Nephron progenitor cell (in vitro differentiated cells): ENCODE measurements at regions not wholly inside any gene's neighbourhood (a gene's known extent, or its start where the extent isn't known, plus 50 kb on each side); places are given as distances from the start of the nearest gene placed in this dataset.

Experiments
- DNase-seq: peaks from one replicate; pipeline ENCODE4 v3.0.0; 2021
- H3K27ac Mint-ChIP-seq: 2 replicates; pipeline ENCODE4 v1.8.0; 2021; ENCODE audit warnings: mild to moderate bottlenecking, moderate library complexity, mixed read lengths
- H3K27me3 Mint-ChIP-seq: 2 replicates; pipeline ENCODE4 v1.8.0; 2021; ENCODE audit warnings: mild to moderate bottlenecking, low read depth, mixed read lengths; ENCODE audit not compliant: poor library complexity
- H3K36me3 Mint-ChIP-seq: 2 replicates; pipeline ENCODE4 v1.8.0; 2021; ENCODE audit warnings: low read depth, mixed read lengths
- H3K4me1 Mint-ChIP-seq: 2 replicates; pipeline ENCODE4 v1.8.0; 2021; ENCODE audit warnings: mixed read lengths
- H3K4me3 Mint-ChIP-seq: 2 replicates; pipeline ENCODE4 v1.8.0; 2021; ENCODE audit warnings: mild to moderate bottlenecking, moderate library complexity, mixed read lengths
- H3K9me3 Mint-ChIP-seq: 2 replicates; pipeline ENCODE4 v1.8.0; 2021; ENCODE audit warnings: mild to moderate bottlenecking, moderate library complexity, mixed read lengths
- CTCF ChIP-seq: fragments of 200-600 bp; sonication (generic); IDR thresholded peaks from 2 replicates; pipeline ENCODE4 v1.5.0; 2021; ENCODE audit warnings: antibody characterized with exemption

DNA sequence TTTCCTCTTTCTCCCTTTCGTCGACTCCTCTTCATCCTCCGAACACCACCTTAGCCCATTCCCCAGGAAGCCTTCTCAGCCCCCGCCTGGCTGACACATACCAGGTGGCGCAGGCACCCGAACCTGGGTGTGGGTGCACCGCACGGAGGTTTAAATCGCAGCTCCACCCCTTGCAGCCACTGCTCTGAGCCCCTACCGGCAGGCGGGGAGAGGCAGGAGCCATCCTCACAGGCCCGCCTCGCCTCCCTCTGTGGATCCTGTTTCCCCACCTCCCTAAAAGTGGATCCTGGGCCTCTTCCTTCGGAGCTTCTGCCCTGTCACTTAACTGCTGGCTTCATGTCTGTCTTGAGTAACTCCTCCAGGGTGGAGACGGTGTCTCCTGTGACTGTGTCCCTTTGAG, 110.7 kb downstream of the OLFM1 start:
- H3K9me3 Mint-ChIP-seq, result peaks cover 17% of the 10 kb centered on the region
- H3K36me3 Mint-ChIP-seq, result no peaks in the 10 kb centered on the region
- no peak for TF ChIP-seq CTCF
- H3K4me1 Mint-ChIP-seq, result peaks cover 21% of the 10 kb centered on the region
- H3K27ac Mint-ChIP-seq, result peak overlapping the region; percentile 26
- DNase-seq, result no peak
- H3K4me3 Mint-ChIP-seq, result no peak overlapping the region
- H3K27me3 Mint-ChIP-seq, result peaks cover 71% of the 10 kb centered on the region

- H3K27me3 Mint-ChIP-seq, result peaks cover 68% of the 10 kb centered on the region
- H3K4me3 Mint-ChIP-seq, result no peak overlapping the region
- DNase-seq, result peak; percentile 46
- peaks cover 17% of the 10 kb centered on the region for H3K9me3 Mint-ChIP-seq
- H3K27ac Mint-ChIP-seq, result peak overlapping the region; percentile 26
- no peak for TF ChIP-seq CTCF
- H3K4me1 Mint-ChIP-seq, result peaks cover 21% of the 10 kb centered on the region
- no peaks in the 10 kb centered on the region for H3K36me3 Mint-ChIP-seq
Measured at GRCh38 chr9:135198586-135199285, 111.3 kb downstream of the OLFM1 start.

GRCh38 chr9:135199489-135199888, 112.0 kb downstream of the OLFM1 start:
- no peak for TF ChIP-seq CTCF
- no peak overlapping the region for H3K4me3 Mint-ChIP-seq
- H3K9me3 Mint-ChIP-seq, result peaks cover 17% of the 10 kb centered on the region
- H3K27ac Mint-ChIP-seq, result no peak overlapping the region
- DNase-seq, result no peak
- H3K27me3 Mint-ChIP-seq, result peaks cover 62% of the 10 kb centered on the region
- H3K4me1 Mint-ChIP-seq, result peaks cover 21% of the 10 kb centered on the region
- no peaks in the 10 kb centered on the region for H3K36me3 Mint-ChIP-seq

- peaks cover 46% of the 10 kb centered on the region for H3K27me3 Mint-ChIP-seq
- peaks cover 17% of the 10 kb centered on the region for H3K9me3 Mint-ChIP-seq
- H3K27ac Mint-ChIP-seq, result no peak overlapping the region
Measured at GRCh38 chr9:135201711-135202110, 114.2 kb downstream of the OLFM1 start.

DNA sequence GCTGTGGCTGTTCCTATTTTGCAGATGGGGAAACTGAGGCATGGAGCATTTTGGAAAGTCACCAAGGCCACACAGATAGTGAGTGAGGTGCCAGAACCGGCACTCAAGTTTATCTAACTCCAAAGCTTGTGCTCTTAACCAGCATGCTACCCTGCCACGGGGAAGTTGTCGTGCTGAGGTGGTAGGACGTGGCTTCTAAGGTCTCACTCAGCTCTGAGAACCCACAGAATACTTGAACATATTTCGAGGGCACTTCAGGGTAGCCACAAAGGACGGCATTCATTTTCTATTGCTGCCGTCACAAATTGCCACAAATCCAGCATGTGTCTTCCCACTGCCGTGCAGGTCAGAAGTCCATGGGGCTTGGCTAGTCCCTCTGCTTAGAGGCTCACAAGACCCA, 116.7 kb downstream of the OLFM1 start:
- Mint-ChIP-seq H3K9me3 (peaks cover 17% of the 10 kb centered on the region), H3K36me3 (no peaks in the 10 kb centered on the region), H3K27me3 (peaks cover 29% of the 10 kb centered on the region), H3K4me1 (peaks cover 14% of the 10 kb centered on the region), H3K27ac (no peak overlapping the region), H3K4me3 (no peak overlapping the region)
- DNase-seq, result no peak
- no peak for TF ChIP-seq CTCF

More at GRCh38 chr9:135201711-135202110, 114.2 kb downstream of the OLFM1 start:
- H3K4me3 Mint-ChIP-seq, result no peak overlapping the region
- no peak for DNase-seq
- no peaks in the 10 kb centered on the region for H3K36me3 Mint-ChIP-seq
- no peak for TF ChIP-seq CTCF
- H3K4me1 Mint-ChIP-seq, result peaks cover 31% of the 10 kb centered on the region

DNA sequence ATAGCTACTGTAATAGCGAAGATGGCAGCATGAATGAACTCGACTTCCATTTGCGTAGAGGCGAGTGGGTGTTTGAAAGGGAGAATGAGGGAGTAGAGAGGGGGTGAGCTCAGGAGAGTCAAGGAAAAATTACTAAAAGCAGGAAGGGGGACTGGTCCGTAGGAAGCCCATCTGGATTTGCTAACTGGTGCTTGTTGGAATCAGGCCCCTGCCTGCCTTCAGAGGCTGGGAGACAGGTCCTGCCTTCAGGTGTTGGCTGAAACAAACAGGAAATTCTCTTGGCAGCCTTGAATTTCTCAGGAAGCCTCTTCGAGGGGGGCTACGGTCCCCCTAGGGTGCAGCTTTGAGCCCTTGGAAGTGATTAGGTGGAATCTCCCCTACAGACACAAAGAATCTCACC, 121.7 kb downstream of the OLFM1 start:
- H3K27me3 Mint-ChIP-seq, result peaks cover 37% of the 10 kb centered on the region
- no peak overlapping the region for H3K27ac Mint-ChIP-seq
- H3K9me3 Mint-ChIP-seq, result peaks cover 12% of the 10 kb centered on the region
- DNase-seq, result no peak
- no peak for TF ChIP-seq CTCF
- peaks cover 21% of the 10 kb centered on the region for H3K4me1 Mint-ChIP-seq
- no peaks in the 10 kb centered on the region for H3K36me3 Mint-ChIP-seq
- H3K4me3 Mint-ChIP-seq, result no peak overlapping the region
